SJCRH30 (cell line): ENCODE measurements at regions not wholly inside any gene's neighbourhood (a gene's known extent, or its start where the extent isn't known, plus 50 kb on each side); places are given as distances from the start of the nearest gene placed in this dataset.
A peak's percentile ranks its signal among the peaks of the same experiment; 100 is the strongest.

Experiments
- DNase-seq, 2 experiments: peaks; one replicate each; pipeline ENCODE4 v3.0.0-alpha.2; 2015 to 2020
- H3K27ac ChIP-seq: fragments of 250-450 bp; sonication (Bioruptor Pico); 2 replicates; pipeline ENCODE4 v1.5.1; 2020; ENCODE audit warnings: mild to moderate bottlenecking, moderate library complexity
- H3K27me3 ChIP-seq: fragments of 250-450 bp; sonication (Bioruptor Pico); 2 replicates; pipeline ENCODE4 v1.5.1; 2020; ENCODE audit warnings: mild to moderate bottlenecking, moderate library complexity
- H3K36me3 ChIP-seq: fragments of 250-450 bp; sonication (Bioruptor Pico); 2 replicates; pipeline ENCODE4 v1.5.1; 2020; ENCODE audit warnings: mild to moderate bottlenecking, moderate library complexity
- H3K4me1 ChIP-seq: fragments of 250-450 bp; sonication (Bioruptor Pico); 2 replicates; pipeline ENCODE4 v1.5.1; 2020; ENCODE audit warnings: mild to moderate bottlenecking, moderate library complexity
- H3K4me3 ChIP-seq: fragments of 250-450 bp; sonication (Bioruptor Pico); 2 replicates; pipeline ENCODE4 v1.5.1; 2020; ENCODE audit warnings: mild to moderate bottlenecking, moderate library complexity
- H3K9me3 ChIP-seq: fragments of 250-450 bp; sonication (Bioruptor Pico); replicated peaks from 2 replicates; pipeline ENCODE4 v1.5.1; 2020; ENCODE audit warnings: mild to moderate bottlenecking, moderate library complexity

DNA sequence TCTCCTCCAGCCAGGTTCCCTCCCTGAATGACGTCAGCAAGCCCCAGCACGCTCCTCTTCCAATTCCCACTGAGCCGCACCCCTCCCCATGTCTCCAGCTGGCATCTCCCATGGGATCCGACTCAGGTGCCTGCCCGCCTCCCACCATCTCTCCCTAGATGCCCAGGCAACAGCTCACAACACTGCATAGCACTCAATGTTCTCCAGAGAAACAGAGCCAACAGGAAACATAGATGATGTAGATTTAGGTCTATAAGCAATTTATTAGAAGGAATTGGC is 532.3 kb downstream of the BRD1 start:
- DNase-seq: no peak
- Histone ChIP-seq H3K4me3 (no peak overlapping the region), H3K36me3 (no peaks in the 10 kb centered on the region), H3K4me1 (no peaks in the 10 kb centered on the region), H3K27me3 (peaks cover 38% of the 10 kb centered on the region), H3K9me3 (no peaks in the 10 kb centered on the region), H3K27ac (no peak overlapping the region)

DNA sequence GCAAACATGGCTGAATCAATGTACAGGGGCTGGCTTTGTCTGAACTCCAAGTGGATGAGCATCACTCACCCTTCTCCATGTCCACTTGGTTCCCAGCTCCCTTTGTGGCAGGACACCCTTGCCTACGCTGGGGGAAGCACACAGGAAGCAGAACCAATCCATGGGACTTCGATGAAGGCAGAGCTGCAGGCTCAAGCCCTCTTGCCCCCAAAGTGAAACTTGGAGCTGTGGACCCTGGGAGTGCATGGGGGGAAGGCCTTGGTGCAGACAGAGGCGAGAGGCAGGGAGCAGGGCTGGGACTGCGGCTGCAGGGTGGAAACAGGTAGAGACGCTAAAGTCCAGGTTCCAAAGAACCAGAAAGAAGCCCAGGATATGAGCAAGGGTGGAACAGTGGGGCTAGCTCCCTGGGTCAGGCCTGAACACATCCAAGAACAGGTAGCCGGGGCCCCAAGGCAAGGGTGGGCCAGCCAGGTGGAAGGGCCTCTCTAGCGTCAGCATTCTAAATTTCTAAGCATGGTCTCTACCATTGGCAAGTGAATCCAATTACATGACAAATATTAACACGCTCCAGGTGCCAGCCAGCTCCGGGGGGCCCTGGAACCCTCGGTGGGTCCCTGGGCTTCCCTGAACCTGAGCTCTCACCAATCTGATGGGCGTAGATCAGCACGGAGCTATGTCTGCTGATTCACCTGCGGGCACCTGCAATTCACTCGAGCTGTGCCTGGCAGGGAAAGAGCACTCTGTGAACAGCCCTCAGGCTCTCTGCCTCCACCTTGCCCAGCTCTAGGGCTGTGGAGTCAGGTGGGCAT is 532.8 kb downstream of the BRD1 start:
- H3K4me1 ChIP-seq: no peaks in the 10 kb centered on the region
- DNase-seq: no peak
- no peaks in the 10 kb centered on the region for H3K36me3 ChIP-seq
- H3K27me3 ChIP-seq: peaks cover 39% of the 10 kb centered on the region
- no peak overlapping the region for H3K27ac ChIP-seq
- no peak overlapping the region for H3K4me3 ChIP-seq
- H3K9me3 ChIP-seq: no peaks in the 10 kb centered on the region

DNA sequence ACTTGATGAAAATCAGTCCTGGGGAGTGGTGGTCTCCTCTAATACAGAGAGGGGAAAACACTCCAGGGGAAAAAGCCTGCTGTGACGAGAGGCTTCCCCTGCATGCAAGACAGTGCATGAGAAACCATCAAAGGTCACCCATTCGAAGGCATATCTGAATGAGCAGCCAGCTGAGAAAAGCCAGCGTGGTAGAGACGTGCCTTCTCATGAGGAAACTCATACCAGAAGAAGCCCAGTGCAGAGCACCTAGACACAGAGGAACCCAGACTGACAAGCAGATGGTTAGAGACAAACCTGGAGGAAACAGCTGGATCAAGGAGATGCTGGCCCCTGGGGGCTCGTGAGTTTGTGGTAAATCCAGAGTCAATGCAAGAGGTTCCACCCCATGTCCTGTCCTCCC is 534.8 kb downstream of the BRD1 start:
- H3K4me1 ChIP-seq: no peaks in the 10 kb centered on the region
- no peaks in the 10 kb centered on the region for H3K9me3 ChIP-seq
- H3K4me3 ChIP-seq: no peak overlapping the region
- DNase-seq: no peak
- no peaks in the 10 kb centered on the region for H3K36me3 ChIP-seq
- H3K27me3 ChIP-seq: peaks cover 40% of the 10 kb centered on the region
- H3K27ac ChIP-seq: no peak overlapping the region

DNA sequence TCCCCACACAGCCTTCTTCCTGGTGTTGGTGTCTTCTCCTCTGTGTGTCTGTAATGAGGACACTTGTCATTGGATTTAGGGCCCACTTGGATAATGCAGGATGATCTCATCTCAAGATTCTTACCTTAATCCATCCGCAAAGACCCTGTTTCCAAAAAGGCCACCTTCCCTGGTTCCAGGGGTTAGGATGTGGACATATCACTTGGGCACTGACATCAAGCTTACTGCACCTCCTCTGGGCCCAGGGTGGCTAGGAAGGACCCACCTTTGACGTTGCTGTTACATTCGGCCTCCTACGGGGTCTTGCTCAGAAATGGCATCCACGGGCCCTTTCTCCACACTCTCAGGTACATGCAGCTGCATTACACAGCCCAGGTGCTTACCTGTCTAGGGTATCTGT is 535.9 kb downstream of the BRD1 start:
- Histone ChIP-seq H3K4me1 (no peaks in the 10 kb centered on the region), H3K36me3 (no peaks in the 10 kb centered on the region), H3K4me3 (no peak overlapping the region), H3K27ac (no peak overlapping the region), H3K27me3 (peaks cover 41% of the 10 kb centered on the region), H3K9me3 (no peaks in the 10 kb centered on the region)
- no peak for DNase-seq

DNA sequence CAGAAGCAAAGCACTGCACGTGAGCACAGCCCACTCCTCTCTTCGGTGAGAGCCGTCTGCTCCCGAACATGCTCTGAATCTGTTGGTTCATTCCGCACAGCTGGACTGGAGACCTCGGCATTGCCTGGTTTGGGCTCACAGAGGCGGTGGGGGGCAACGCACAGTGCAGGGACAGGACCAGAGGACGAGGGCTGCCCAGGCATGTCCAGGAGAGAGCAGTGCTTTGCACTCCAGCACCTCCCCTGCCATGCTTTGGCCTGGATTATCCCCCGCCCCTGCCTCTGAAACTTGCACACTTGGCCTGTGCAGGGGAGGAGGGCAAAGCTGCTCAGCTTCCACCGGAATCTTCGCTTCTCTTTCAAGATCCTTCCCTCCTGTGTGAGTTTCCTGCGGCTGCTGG is 536.5 kb downstream of the BRD1 start:
- DNase-seq: no peak
- Histone ChIP-seq H3K4me1 (no peaks in the 10 kb centered on the region), H3K9me3 (no peaks in the 10 kb centered on the region), H3K27ac (no peak overlapping the region), H3K36me3 (no peaks in the 10 kb centered on the region), H3K27me3 (peaks cover 47% of the 10 kb centered on the region), H3K4me3 (no peak overlapping the region)

DNA sequence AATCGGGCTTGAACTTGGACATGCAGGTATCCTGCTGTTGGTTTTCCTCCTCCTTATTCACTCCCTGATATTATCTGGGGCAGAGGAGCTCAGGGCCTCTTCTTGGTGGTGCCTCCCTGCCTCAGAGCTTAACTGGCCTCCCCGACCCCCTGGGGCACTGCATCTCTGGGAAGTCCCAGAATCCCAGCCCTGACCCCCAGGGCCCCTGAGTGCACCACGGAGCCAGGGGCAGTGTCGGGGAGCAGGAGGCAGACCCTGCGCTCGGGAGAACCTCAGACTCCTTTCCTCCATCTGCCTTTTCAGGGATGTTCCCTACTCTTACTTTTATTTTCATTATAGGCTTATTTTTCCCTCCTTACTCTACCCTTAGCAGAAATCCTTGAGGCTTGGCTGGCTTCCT is 537.0 kb downstream of the BRD1 start:
- Histone ChIP-seq H3K36me3 (no peaks in the 10 kb centered on the region), H3K4me1 (no peaks in the 10 kb centered on the region), H3K27me3 (peaks cover 51% of the 10 kb centered on the region), H3K9me3 (no peaks in the 10 kb centered on the region), H3K27ac (no peak overlapping the region), H3K4me3 (no peak overlapping the region)
- DNase-seq: no peak

DNA sequence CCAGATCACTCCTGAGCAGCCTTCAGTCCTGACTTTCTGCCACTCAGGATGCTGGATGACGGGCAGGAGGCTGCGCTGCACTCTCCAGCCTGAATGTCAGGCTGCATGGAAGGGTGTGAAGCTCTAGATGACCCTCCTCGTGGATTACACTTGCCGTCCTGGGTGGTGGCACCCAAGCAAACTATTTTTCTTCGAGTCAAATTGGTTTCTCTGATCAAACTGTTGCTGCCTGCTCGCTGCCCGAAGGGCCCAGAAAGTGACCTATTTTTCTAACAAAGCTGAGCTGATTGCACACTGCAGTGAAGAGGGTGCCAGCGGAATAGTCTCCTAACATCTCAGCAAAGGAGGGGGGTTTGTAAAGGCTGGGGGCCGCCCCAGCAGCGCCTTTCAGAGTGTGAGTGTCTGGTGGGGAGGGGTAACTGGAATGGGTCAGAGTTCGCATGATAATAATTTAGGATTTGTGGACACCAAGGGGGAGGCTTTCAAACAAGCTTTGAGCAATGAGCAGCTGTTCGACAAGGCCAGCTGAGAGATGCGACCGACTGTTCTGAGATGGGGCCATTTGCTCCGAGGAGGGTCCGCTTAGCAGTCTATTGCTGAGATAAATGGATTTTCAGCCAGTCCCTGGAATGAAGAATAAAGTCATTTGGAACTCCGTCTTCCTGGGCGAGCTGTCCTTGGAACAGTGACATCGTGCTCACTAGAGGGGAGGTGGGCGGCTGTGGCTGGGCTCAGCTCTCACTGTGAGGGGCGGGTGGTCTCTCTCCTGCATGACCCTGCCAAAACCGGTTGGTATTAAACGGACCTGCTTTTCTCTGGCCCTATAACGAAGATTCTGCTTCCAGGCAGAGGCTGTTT is 537.6 kb downstream of the BRD1 start:
- Histone ChIP-seq H3K27ac (no peak overlapping the region), H3K4me3 (no peak overlapping the region), H3K27me3 (peaks cover 54% of the 10 kb centered on the region), H3K9me3 (no peaks in the 10 kb centered on the region), H3K4me1 (no peaks in the 10 kb centered on the region), H3K36me3 (no peaks in the 10 kb centered on the region)
- peak in 1 of 2 experiments; percentile 1 for DNase-seq

DNA sequence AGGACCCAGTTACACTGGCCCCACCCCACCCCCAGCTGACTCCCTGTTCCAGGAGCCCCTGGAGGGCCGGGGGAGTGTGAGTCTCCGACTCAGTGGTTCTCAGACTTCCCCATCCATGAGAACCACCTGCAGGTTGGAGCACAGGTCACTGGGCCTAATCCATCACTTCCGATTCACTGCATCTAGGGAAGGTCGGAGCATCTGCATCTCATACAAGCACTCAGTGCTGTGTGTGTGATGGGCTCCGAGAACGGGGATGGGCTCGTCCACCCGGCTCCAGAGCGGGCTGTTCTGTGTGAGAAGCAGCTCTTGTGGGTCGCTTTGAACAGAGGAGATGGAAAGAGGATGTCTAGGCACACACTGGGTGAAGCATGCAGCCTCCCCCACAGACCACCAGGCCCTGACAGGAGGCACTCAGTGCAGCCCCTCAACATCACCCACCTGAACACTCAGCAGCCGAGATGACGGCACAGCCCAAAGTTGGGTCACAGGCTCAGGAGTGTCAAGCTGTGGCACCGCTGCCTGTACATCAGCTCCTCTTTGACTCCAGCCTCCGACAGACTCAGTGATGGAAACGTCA is 541.4 kb downstream of the BRD1 start:
- Histone ChIP-seq H3K27me3 (peaks cover 88% of the 10 kb centered on the region), H3K4me1 (no peaks in the 10 kb centered on the region), H3K4me3 (no peak overlapping the region), H3K9me3 (no peaks in the 10 kb centered on the region), H3K27ac (no peak overlapping the region), H3K36me3 (no peaks in the 10 kb centered on the region)
- DNase-seq: no peak

DNA sequence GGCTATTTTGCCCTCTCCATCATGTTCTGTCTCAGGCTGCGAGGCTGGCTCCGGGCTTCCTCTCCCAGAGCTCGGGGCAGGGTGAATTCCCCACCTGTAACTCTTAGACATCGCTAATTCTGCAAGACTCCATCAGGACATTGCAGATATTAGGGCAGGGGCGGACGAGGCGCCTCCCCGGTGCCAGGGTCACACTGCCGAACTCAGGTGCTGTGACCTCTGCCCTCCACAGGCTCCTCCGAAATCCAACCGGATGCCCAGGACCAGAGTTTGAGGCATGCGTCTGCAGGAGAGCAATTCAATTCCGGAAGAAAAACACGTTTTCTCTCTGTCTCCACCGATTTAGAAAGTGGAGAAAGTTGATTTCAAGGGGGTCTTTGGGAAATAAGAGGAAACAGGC is 542.7 kb downstream of the BRD1 start:
- Histone ChIP-seq H3K9me3 (no peaks in the 10 kb centered on the region), H3K27ac (no peak overlapping the region), H3K27me3 (peaks cover 87% of the 10 kb centered on the region), H3K36me3 (no peaks in the 10 kb centered on the region), H3K4me1 (no peaks in the 10 kb centered on the region), H3K4me3 (no peak overlapping the region)
- no peak for DNase-seq

DNA sequence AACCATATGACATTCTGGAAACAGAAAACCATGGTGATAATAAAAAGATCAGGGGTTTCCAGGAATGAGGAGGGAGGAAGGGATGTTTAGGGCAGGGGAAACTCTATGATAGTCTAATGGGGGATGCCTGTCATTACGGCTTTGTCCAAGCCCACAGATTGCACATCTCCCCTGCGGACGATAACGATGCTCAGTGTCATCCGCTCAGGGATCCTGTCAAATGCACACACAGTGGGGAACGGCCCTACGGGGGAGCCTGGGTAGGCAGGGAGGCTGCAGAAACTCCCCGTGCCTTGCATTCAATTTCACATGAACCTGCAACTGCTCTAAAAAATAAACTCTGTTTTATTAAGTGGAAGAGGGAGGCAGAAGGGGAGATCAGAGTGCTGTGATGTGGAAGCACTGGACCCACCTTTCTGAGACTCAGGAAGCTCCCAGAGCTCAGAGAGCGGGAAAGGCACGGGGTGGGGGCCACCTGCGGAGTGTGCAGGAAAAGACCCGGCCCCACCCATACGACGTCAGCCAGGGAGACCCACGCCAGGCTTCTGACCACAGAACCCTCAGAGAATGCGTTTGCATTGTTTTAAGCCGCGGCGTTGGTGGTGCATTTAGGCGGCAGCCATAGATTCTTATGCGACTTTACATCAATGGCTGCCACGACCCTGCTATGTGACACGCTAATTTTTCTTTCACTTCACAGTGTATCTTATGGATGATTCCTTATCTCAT is 543.5 kb downstream of the BRD1 start:
- H3K9me3 ChIP-seq: no peaks in the 10 kb centered on the region
- DNase-seq: no peak
- H3K36me3 ChIP-seq: no peaks in the 10 kb centered on the region
- H3K27me3 ChIP-seq: peaks cover 87% of the 10 kb centered on the region
- H3K4me3 ChIP-seq: no peak overlapping the region
- H3K27ac ChIP-seq: no peak overlapping the region
- no peaks in the 10 kb centered on the region for H3K4me1 ChIP-seq

DNA sequence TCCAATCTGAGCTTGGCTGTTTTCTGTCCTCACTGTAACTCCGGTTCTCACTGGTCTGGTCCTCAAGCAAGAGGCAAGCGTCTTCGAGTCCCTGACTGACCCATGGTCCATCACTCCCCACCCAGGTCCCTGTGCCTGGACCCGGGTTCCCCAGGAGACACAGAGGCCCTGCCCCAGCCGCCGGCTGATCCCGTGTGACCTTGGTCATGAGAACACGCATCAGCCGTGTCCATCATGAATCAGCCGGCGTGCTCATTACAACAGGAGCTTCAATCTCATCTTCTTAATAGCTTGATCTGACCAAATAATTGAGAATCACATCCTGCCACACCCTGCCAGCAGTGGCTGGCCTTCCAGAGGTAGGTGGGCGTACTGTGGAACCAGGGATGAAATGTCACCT is 545.1 kb downstream of the BRD1 start:
- H3K27ac ChIP-seq: no peak overlapping the region
- peaks cover 91% of the 10 kb centered on the region for H3K27me3 ChIP-seq
- no peaks in the 10 kb centered on the region for H3K9me3 ChIP-seq
- no peaks in the 10 kb centered on the region for H3K4me1 ChIP-seq
- H3K36me3 ChIP-seq: no peaks in the 10 kb centered on the region
- no peak overlapping the region for H3K4me3 ChIP-seq
- no peak for DNase-seq

DNA sequence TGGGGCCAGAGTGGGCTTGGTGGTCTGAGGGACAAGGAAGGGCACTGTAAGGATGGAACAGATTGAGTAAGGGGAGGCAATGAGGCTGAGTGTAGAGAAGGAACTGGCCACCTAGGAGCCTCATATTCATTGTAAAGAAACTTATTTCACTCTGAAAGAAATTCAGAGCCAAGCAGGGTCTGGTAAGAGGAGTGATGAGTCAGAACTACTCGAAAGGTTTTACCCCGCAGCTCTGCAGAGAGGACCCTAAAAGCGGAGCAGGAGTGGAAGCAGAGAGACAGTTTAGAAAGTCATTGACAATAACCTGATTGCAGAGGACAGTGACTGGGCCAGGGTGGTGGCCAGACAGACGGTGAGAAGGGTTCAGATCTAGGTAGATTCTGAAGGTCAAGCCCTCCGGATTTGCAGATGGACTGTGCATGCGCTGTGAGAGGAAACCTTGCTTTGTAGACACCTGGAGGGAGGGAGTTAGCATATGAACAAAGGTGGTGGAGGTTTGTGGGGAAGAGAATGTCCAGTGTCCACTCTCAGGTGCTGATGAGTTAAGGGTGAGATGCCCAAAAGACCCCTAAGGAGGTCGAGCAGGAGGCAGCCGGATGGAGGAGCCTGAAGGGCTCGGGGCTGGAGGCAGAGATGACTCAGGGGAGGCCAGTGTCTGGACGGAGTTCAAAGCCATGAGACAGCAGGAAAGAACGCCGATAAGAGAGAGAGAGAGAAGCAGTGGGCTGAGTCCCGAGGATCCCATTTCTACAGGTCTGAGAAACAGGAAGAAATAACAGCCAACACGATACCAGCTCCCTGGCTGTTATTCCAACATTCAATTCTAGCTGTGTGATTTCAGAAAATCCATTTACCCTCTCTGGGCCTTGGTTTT is 546.0 kb downstream of the BRD1 start:
- Histone ChIP-seq H3K36me3 (no peaks in the 10 kb centered on the region), H3K4me1 (no peaks in the 10 kb centered on the region), H3K27me3 (peaks cover 91% of the 10 kb centered on the region), H3K27ac (no peak overlapping the region), H3K9me3 (no peaks in the 10 kb centered on the region), H3K4me3 (no peak overlapping the region)
- DNase-seq: no peak

DNA sequence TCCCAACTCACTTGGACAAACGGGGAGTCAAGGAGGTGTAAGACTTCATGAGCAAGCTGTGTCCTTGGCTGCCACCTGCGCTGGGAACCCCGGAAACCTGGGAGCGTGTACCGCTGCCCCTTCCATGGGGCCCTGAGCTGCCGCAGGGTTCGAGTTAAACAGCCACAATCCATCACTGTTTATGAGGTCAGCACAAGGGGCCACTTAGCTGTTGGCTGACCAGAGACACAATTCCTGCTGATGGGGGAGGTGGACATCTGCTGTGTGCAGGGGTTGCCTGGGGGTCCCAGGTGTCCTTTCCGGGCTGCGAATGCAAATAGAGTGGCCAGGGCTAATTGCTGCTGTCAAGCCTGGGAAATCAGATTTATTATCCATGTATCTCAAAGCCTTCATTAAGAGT is 549.3 kb downstream of the BRD1 start:
- Histone ChIP-seq H3K36me3 (no peaks in the 10 kb centered on the region), H3K4me3 (no peak overlapping the region), H3K27me3 (peaks cover 69% of the 10 kb centered on the region), H3K9me3 (no peaks in the 10 kb centered on the region), H3K4me1 (no peaks in the 10 kb centered on the region), H3K27ac (no peak overlapping the region)
- no peak for DNase-seq

DNA sequence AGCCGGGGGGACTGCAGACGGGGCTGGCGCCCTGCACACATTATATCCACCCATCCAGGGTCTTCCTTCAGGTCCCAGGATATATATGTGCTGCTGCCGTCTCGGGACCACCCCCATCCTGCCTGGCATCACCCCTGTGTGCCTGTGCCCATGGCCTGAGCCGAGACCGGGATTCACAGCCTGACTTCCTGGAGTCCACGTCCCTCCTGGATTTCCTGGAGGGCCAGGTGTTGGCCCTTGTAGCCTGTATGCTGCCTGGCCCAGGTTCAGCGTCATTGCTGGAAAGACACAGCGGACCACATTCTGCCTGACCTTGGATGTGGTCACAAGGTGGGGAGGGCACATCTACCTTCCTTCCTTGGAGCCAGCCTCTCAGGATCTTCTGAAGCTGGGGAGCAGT is 551.1 kb downstream of the BRD1 start:
- Histone ChIP-seq H3K4me1 (no peaks in the 10 kb centered on the region), H3K27ac (no peak overlapping the region), H3K9me3 (no peaks in the 10 kb centered on the region), H3K36me3 (no peaks in the 10 kb centered on the region), H3K27me3 (peaks cover 66% of the 10 kb centered on the region), H3K4me3 (no peak overlapping the region)
- DNase-seq: no peak
